ENCODE measurements at regions not wholly inside any gene's neighbourhood (a gene's known extent, or its start where the extent isn't known, plus 50 kb on each side); places are given as distances from the start of the nearest gene placed in this dataset.

DNA sequence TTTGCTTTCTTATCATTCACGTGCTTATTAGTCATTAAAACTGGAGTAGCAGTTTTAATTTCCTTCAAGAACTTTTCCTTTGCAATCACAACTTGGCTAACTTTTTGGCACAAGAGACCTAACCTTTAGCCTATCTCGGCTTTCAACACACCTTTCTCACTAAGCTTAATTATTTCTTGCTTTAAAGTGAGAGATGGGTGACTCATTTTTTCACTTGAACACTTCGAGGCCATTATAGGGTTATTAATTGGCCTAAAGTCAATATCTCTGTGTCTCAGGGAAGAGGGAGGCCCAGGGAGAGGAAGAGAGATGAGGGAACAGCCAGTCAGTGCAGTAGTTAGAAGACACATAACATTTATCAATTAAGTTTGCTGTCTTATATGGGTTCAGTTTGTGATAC, 289.8 kb downstream of the RBM43 start:
- TF ChIP-seq GATA3 (IDR thresholded peaks at IDR 0.05; ENCODE audit: low read depth, low read length) (no peak), GATA2 (IDR thresholded peaks at IDR 0.05; ENCODE audit: low read depth, low read length) (no peak)

All from SH-SY5Y (cell line).